ENCODE measurements at regions not wholly inside any gene's neighbourhood (a gene's known extent, or its start where the extent isn't known, plus 50 kb on each side); places are given as distances from the start of the nearest gene placed in this dataset.

DNA sequence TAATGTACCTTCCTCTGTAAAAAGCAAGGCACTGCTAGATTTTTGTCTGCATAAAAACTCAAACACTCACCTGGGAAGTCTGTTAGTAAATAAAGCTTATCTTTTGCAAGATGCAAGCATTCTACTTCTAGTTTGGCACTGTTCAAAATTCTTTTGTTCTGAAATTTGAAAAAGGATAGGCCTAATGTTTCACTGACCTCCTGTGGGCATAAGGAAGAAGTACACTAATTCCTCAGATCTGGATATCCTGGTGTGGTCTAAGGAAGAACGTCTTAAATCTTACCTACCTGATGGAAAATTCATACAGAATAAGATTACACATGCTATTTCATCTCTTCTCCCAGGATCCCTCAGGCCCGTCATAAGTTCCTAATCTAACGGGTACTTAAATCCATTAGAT is 93.5 kb upstream of the CAMK1G start:
- Mint-ChIP-seq H3K27me3 (ENCODE audit: low read depth in 3 of 3) (peaks cover 0 to 5% (median 0%) of the 10 kb centered on the region in 3 donors), H3K27ac (no peak overlapping the region), H3K4me1 (no peaks in the 10 kb centered on the region), H3K9me3 (no peaks in the 10 kb centered on the region), H3K4me3 (no peak overlapping the region), H3K36me3 (no peaks in the 10 kb centered on the region)
- WGBS (ENCODE audit: insufficient coverage): no CpG with 5 or more reads among the region's 3 CpGs
- no peaks in the 10 kb centered on the region for H3K36me3 ChIP-seq (replicated peaks in 1 of 2; ENCODE audit: control insufficient read depth in 1 of 2, insufficient read depth in 2 of 2, low read length in 2 of 2)
- H3K4me2 ChIP-seq (replicated peaks; ENCODE audit: extremely low read depth, low read length, poor library complexity, severe bottlenecking): no peak overlapping the region
- TF ChIP-seq, protein P1, sequence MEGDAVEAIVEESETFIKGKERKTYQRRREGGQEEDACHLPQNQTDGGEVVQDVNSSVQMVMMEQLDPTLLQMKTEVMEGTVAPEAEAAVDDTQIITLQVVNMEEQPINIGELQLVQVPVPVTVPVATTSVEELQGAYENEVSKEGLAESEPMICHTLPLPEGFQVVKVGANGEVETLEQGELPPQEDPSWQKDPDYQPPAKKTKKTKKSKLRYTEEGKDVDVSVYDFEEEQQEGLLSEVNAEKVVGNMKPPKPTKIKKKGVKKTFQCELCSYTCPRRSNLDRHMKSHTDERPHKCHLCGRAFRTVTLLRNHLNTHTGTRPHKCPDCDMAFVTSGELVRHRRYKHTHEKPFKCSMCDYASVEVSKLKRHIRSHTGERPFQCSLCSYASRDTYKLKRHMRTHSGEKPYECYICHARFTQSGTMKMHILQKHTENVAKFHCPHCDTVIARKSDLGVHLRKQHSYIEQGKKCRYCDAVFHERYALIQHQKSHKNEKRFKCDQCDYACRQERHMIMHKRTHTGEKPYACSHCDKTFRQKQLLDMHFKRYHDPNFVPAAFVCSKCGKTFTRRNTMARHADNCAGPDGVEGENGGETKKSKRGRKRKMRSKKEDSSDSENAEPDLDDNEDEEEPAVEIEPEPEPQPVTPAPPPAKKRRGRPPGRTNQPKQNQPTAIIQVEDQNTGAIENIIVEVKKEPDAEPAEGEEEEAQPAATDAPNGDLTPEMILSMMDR (IDR thresholded peaks at IDR 0.05): no peak
- no peak overlapping the region for H3K27ac ChIP-seq (ENCODE audit: low read depth in 1 of 2, low read length in 2 of 2)
- no peak overlapping the region for H2AFZ ChIP-seq (ENCODE audit: insufficient read depth, low read depth, low read length, poor library complexity, severe bottlenecking)
- H4K20me1 ChIP-seq (ENCODE audit: insufficient read depth, low read length): no peaks in the 10 kb centered on the region
- H3K79me2 ChIP-seq (ENCODE audit: insufficient read depth, low read length): no peaks in the 10 kb centered on the region
- H3K9me3 ChIP-seq (replicated peaks in 1 of 2; ENCODE audit: control insufficient read depth in 1 of 2, insufficient read depth in 1 of 2, low read length in 2 of 2): no peaks in the 10 kb centered on the region
- H3K27me3 ChIP-seq (ENCODE audit: control insufficient read depth in 2 of 2, insufficient read depth in 2 of 2, low read length in 2 of 2): no peaks in the 10 kb centered on the region
- no peak overlapping the region for H3K4me3 ChIP-seq (replicated peaks in 1 of 3; ENCODE audit: low read depth in 2 of 3, low read length in 3 of 3)
- H3K4me1 ChIP-seq (ENCODE audit: control insufficient read depth in 1 of 2, insufficient read depth in 2 of 2, low read length in 2 of 2): no peaks in the 10 kb centered on the region
- intact Hi-C loops (cut with micrococcal nuclease): no loop called here
- no peak for DNase-seq
- no peak overlapping the region for H3K9ac ChIP-seq (ENCODE audit: insufficient read depth, low read length, poor library complexity, severe bottlenecking)

DNA sequence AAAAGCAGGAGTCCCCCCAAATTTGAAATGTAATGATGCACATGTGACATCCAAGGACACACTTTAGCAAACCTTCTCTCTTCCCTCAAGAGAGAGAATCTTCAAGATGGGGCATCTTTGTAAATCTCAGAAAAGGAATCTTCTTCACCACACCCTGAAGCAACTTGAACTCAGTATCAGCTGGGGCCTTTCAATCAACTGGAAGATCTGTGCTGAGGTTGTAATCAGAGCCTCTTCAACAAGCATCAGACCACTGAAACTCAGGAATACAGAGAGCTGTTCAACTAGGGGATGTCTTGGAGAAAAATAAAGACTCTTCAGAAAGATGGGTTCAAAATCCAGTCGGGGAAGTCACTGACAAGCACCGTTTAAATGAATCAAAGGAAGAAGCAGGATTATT is 92.5 kb upstream of the CAMK1G start:
- no peak overlapping the region for H3K4me3 ChIP-seq (replicated peaks in 1 of 3; ENCODE audit: low read depth in 2 of 3, low read length in 3 of 3)
- H3K36me3 ChIP-seq (replicated peaks in 1 of 2; ENCODE audit: control insufficient read depth in 1 of 2, insufficient read depth in 2 of 2, low read length in 2 of 2): no peaks in the 10 kb centered on the region
- H3K4me2 ChIP-seq (replicated peaks; ENCODE audit: extremely low read depth, low read length, poor library complexity, severe bottlenecking): no peak overlapping the region
- TF ChIP-seq, protein P1 (IDR thresholded peaks at IDR 0.05): no peak
- H3K4me3 Mint-ChIP-seq: no peak overlapping the region
- H3K4me1 Mint-ChIP-seq: no peaks in the 10 kb centered on the region
- no peak overlapping the region for H2AFZ ChIP-seq (ENCODE audit: insufficient read depth, low read depth, low read length, poor library complexity, severe bottlenecking)
- H3K4me1 ChIP-seq (ENCODE audit: control insufficient read depth in 1 of 2, insufficient read depth in 2 of 2, low read length in 2 of 2): no peaks in the 10 kb centered on the region
- no peak for DNase-seq
- no peaks in the 10 kb centered on the region for H3K36me3 Mint-ChIP-seq
- H4K20me1 ChIP-seq (ENCODE audit: insufficient read depth, low read length): no peaks in the 10 kb centered on the region
- peaks cover 0 to 5% (median 0%) of the 10 kb centered on the region in 3 donors for H3K27me3 Mint-ChIP-seq (ENCODE audit: low read depth in 3 of 3)
- peaks cover 0 to 2% (median 0%) of the 10 kb centered on the region in 7 donors for H3K9me3 Mint-ChIP-seq
- H3K27ac Mint-ChIP-seq: no peak overlapping the region
- no CpG with 5 or more reads among the region's 2 CpGs for WGBS (ENCODE audit: insufficient coverage)
- H3K9me3 ChIP-seq (replicated peaks in 1 of 2; ENCODE audit: control insufficient read depth in 1 of 2, insufficient read depth in 1 of 2, low read length in 2 of 2): no peaks in the 10 kb centered on the region
- H3K27me3 ChIP-seq (ENCODE audit: control insufficient read depth in 2 of 2, insufficient read depth in 2 of 2, low read length in 2 of 2): no peaks in the 10 kb centered on the region
- H3K79me2 ChIP-seq (ENCODE audit: insufficient read depth, low read length): no peaks in the 10 kb centered on the region
- H3K27ac ChIP-seq (ENCODE audit: low read depth in 1 of 2, low read length in 2 of 2): no peak overlapping the region
- intact Hi-C loops (cut with micrococcal nuclease): no loop called here
- no peak overlapping the region for H3K9ac ChIP-seq (ENCODE audit: insufficient read depth, low read length, poor library complexity, severe bottlenecking)
